ENCODE measurements at regions not wholly inside any gene's neighbourhood (a gene's known extent, or its start where the extent isn't known, plus 50 kb on each side); places are given as distances from the start of the nearest gene placed in this dataset.
A peak's percentile ranks its signal among the peaks of the same experiment; 100 is the strongest.
"Not testable (repeated sequence)": the region's sequence is repeated elsewhere in the genome, so short reads cannot be mapped to it uniquely, and the experiment has no call there.

- intact Hi-C loops (cut with DNase I); H3K27me3 ChIP-seq (ENCODE audit: control insufficient read depth, insufficient read depth, low read length); FAIRE-seq; H3K9me3 ChIP-seq (ENCODE audit: control insufficient read depth in 2 of 3, insufficient read depth in 1 of 3, low read length in 3 of 3); H3K9ac ChIP-seq (ENCODE audit: low read length in 3 of 3); H3K4me1 ChIP-seq (ENCODE audit: control insufficient read depth in 2 of 3, insufficient read depth in 2 of 3, low read depth in 1 of 3, low read length in 3 of 3); H3K4me3 ChIP-seq (ENCODE audit: low read length in 3 of 3); H3K27ac ChIP-seq (ENCODE audit: low read depth in 2 of 2, low read length in 2 of 2); H3K36me3 ChIP-seq (ENCODE audit: control insufficient read depth in 2 of 3, insufficient read depth in 3 of 3, low read length in 3 of 3): not testable (repeated sequence)
- peak in 1 of 5 donors; percentile 2 for DNase-seq
Measured at GRCh38 chr17:20521532-20521931, 54.2 kb upstream of the LGALS9B start.

GRCh38 chr17:20518462-20518861, 51.1 kb upstream of the LGALS9B start:
- intact Hi-C loops (cut with DNase I); H3K9me3 ChIP-seq (ENCODE audit: control insufficient read depth in 2 of 3, insufficient read depth in 1 of 3, low read length in 3 of 3); FAIRE-seq; H3K27ac ChIP-seq (ENCODE audit: low read depth in 2 of 2, low read length in 2 of 2); H3K9ac ChIP-seq (ENCODE audit: low read length in 3 of 3); H3K27me3 ChIP-seq (ENCODE audit: control insufficient read depth, insufficient read depth, low read length); H3K4me1 ChIP-seq (ENCODE audit: control insufficient read depth in 2 of 3, insufficient read depth in 2 of 3, low read depth in 1 of 3, low read length in 3 of 3); DNase-seq; H3K36me3 ChIP-seq (ENCODE audit: control insufficient read depth in 2 of 3, insufficient read depth in 3 of 3, low read length in 3 of 3); H3K4me3 ChIP-seq (ENCODE audit: low read length in 3 of 3): not testable (repeated sequence)

GRCh38 chr17:20517392-20517791, 50.1 kb upstream of the LGALS9B start:
- H3K27me3 ChIP-seq (ENCODE audit: control insufficient read depth, insufficient read depth, low read length); H3K36me3 ChIP-seq (ENCODE audit: control insufficient read depth in 2 of 3, insufficient read depth in 3 of 3, low read length in 3 of 3); intact Hi-C loops (cut with DNase I); DNase-seq; H3K4me1 ChIP-seq (ENCODE audit: control insufficient read depth in 2 of 3, insufficient read depth in 2 of 3, low read depth in 1 of 3, low read length in 3 of 3); H3K4me3 ChIP-seq (ENCODE audit: low read length in 3 of 3); H3K9me3 ChIP-seq (ENCODE audit: control insufficient read depth in 2 of 3, insufficient read depth in 1 of 3, low read length in 3 of 3); FAIRE-seq; H3K9ac ChIP-seq (ENCODE audit: low read length in 3 of 3); H3K27ac ChIP-seq (ENCODE audit: low read depth in 2 of 2, low read length in 2 of 2): not testable (repeated sequence)
